GM10266 (cell line): ENCODE measurements at regions not wholly inside any gene's neighbourhood (a gene's known extent, or its start where the extent isn't known, plus 50 kb on each side); places are given as distances from the start of the nearest gene placed in this dataset.

Experiments
- DNase-seq: peaks from one replicate; pipeline ENCODE4 v3.0.0; 2012; ENCODE audit errors: extremely low spot score
- CTCF ChIP-seq: IDR thresholded peaks from 2 replicates; pipeline ENCODE4 v1.5.1; 2012; ENCODE audit warnings: mild to moderate bottlenecking, low read depth; ENCODE audit not compliant: control insufficient read depth, insufficient read depth; ENCODE audit errors: missing control alignments

DNA sequence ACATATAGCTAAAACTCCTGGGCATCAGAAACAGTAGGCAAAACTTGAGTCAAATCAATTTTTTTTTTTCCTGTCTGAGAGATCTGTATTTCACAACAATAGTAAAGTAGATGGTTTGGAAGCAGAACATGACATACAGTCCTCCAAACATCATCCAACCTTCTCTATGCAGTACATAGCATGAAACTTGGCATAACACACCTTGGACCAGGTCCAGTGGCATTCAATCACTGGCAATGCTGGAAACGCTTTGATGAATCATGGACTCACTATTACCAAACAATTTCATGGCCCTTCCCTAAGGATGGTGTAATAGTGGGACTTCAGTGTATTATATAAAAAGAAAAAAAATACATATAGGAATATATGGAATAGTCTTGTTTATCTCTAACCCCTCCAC lies 154.6 kb downstream of the FMR1NB start:
- TF ChIP-seq CTCF: no peak
- DNase-seq: no peak

DNA sequence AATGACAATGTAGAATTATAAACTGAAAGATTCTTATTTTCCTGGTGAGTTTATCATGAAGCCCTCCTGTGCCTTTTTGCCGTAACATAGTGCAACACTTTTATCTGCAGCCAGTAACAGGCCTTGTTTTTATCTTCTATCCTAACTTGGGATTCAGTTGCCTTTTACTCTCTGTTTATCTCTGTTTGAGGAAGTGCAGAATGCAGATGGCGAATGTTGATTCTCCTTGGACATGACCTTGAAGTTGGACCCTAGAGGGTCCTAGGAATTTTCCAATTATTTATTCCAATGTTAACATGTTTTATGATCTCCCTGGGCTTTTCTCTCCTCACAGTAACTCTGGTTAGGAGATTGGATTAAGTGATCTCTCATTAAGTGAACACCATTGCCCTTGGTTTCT lies 165.0 kb downstream of the FMR1NB start:
- no peak for TF ChIP-seq CTCF
- no peak for DNase-seq

- no peak for DNase-seq
- TF ChIP-seq CTCF: no peak
Measured at GRCh38 chrX:148156986-148157385, 175.8 kb downstream of the FMR1NB start.

DNA sequence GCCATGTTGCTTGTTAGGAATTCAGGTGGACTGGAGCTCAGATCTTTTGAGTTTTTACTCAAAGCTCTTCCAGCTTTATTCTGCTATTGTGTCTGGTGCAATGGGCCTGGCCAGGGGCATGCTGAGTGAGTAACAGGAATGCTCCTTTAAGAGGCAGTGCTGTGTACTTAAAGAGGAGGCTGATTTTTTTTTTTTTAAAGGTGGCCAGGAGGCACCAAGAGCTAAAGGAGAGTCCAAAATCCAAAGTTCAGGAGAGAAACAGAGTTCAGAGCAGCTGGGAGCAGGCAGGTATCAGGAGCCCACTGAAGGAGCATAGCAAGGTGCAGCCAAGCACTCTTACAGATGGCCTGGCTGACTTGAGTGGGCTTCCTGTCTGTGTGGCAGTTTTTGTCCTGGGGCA lies 178.7 kb downstream of the FMR1NB start:
- no peak for TF ChIP-seq CTCF
- DNase-seq: no peak

GRCh38 chrX:148161701-148162100 lies 180.6 kb downstream of the FMR1NB start:
- no peak for TF ChIP-seq CTCF
- no peak for DNase-seq

DNA sequence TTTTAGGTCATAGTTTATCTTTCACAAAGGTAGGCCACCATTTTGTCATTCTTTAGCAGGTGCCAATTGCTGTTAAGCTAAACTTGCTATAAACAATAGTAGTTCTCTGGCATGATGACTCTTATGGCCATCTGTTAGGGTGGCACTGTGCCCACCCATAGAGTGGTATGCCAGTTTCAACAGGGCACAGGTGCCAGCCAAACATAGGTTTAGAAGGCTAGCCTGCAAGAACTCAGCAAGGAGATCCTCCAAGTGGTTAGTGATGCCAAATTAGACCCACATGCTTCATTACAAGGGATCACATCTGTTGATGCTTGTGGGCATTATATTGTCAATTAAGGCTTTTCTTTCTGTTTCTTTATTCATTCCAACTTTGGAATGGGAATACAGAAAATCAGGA lies 204.5 kb downstream of the FMR1NB start:
- TF ChIP-seq CTCF: no peak
- no peak for DNase-seq

GRCh38 chrX:148192547-148192946 lies 211.4 kb downstream of the FMR1NB start:
- no peak for TF ChIP-seq CTCF
- no peak for DNase-seq
